Ascending aorta (tissue), 2 donors: ENCODE measurements at regions not wholly inside any gene's neighbourhood (a gene's known extent, or its start where the extent isn't known, plus 50 kb on each side); places are given as distances from the start of the nearest gene placed in this dataset.

Experiments
- DNase-seq, 2 donors: peaks; one replicate each; pipeline ENCODE4 v3.0.0-alpha.2; 2019; ENCODE audit warnings: low spot score in 2 of 2
- H3K27ac ChIP-seq, 2 donors: fragments of 200-600 bp; sonication (generic); one replicate each; pipeline ENCODE4 v1.5.1; 2016 to 2017; ENCODE audit warnings: mild to moderate bottlenecking in 1 of 2
- H3K27me3 ChIP-seq: fragments of 200-600 bp; sonication (generic); one replicate; pipeline ENCODE4 v1.5.1; 2017
- H3K36me3 ChIP-seq, 2 donors: fragments of 200-600 bp; sonication (generic); one replicate each; pipeline ENCODE4 v1.5.1; 2016
- H3K4me1 ChIP-seq, 2 donors: fragments of 200-600 bp; sonication (generic); one replicate each; pipeline ENCODE4 v1.5.1; 2016 to 2017; ENCODE audit warnings: mild to moderate bottlenecking in 1 of 2
- H3K4me3 ChIP-seq, 2 donors: fragments of 200-600 bp; sonication (generic); one replicate each; pipeline ENCODE4 v1.5.1; 2016 to 2017; ENCODE audit warnings: mild to moderate bottlenecking in 1 of 2
- H3K9me3 ChIP-seq, 2 donors: fragments of 200-600 bp; sonication (generic); one replicate each; pipeline ENCODE4 v1.5.1; 2016
- intact Hi-C: fragments of 100-400 bp; cut with DNase I; formaldehyde crosslinking; loops from one replicate; pipeline ENCODE4 v1.15.1; 2023
- TF ChIP-seq, protein P1 (sequence below), 3 experiments: fragments of 200-600 bp in 2 of 3; fragments of 450-650 bp in 1 of 3; sonication (generic) in 2 of 3; IDR thresholded peaks; one replicate each; pipeline ENCODE4 v1.5.1; 2016 to 2019; ENCODE audit warnings: antibody characterized with exemption in 3 of 3, mild to moderate bottlenecking in 1 of 3, moderate library complexity in 1 of 3

GRCh38 chr7:155225516-155225915 lies 72.2 kb upstream of the INSIG1 start:
- no peak overlapping the region for H3K4me3 ChIP-seq
- H3K36me3 ChIP-seq = no peaks in the 10 kb centered on the region
- no peak overlapping the region for H3K27ac ChIP-seq
- intact Hi-C loops = no loop called here
- no peaks in the 10 kb centered on the region for H3K9me3 ChIP-seq
- H3K27me3 ChIP-seq = no peaks in the 10 kb centered on the region
- no peaks in the 10 kb centered on the region for H3K4me1 ChIP-seq
- DNase-seq = no peak
- TF ChIP-seq, protein P1, sequence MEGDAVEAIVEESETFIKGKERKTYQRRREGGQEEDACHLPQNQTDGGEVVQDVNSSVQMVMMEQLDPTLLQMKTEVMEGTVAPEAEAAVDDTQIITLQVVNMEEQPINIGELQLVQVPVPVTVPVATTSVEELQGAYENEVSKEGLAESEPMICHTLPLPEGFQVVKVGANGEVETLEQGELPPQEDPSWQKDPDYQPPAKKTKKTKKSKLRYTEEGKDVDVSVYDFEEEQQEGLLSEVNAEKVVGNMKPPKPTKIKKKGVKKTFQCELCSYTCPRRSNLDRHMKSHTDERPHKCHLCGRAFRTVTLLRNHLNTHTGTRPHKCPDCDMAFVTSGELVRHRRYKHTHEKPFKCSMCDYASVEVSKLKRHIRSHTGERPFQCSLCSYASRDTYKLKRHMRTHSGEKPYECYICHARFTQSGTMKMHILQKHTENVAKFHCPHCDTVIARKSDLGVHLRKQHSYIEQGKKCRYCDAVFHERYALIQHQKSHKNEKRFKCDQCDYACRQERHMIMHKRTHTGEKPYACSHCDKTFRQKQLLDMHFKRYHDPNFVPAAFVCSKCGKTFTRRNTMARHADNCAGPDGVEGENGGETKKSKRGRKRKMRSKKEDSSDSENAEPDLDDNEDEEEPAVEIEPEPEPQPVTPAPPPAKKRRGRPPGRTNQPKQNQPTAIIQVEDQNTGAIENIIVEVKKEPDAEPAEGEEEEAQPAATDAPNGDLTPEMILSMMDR (IDR thresholded peaks at IDR 0.05) = no peak

GRCh38 chr7:155226261-155227003 lies 71.2 kb upstream of the INSIG1 start:
- H3K4me3 ChIP-seq = no peak overlapping the region
- no peaks in the 10 kb centered on the region for H3K9me3 ChIP-seq
- no peak for DNase-seq
- H3K4me1 ChIP-seq = no peaks in the 10 kb centered on the region
- no peaks in the 10 kb centered on the region for H3K36me3 ChIP-seq
- no peak overlapping the region for H3K27ac ChIP-seq
- intact Hi-C loops = no loop called here
- no peaks in the 10 kb centered on the region for H3K27me3 ChIP-seq
- TF ChIP-seq, protein P1 (IDR thresholded peaks at IDR 0.05) = no peak

DNA sequence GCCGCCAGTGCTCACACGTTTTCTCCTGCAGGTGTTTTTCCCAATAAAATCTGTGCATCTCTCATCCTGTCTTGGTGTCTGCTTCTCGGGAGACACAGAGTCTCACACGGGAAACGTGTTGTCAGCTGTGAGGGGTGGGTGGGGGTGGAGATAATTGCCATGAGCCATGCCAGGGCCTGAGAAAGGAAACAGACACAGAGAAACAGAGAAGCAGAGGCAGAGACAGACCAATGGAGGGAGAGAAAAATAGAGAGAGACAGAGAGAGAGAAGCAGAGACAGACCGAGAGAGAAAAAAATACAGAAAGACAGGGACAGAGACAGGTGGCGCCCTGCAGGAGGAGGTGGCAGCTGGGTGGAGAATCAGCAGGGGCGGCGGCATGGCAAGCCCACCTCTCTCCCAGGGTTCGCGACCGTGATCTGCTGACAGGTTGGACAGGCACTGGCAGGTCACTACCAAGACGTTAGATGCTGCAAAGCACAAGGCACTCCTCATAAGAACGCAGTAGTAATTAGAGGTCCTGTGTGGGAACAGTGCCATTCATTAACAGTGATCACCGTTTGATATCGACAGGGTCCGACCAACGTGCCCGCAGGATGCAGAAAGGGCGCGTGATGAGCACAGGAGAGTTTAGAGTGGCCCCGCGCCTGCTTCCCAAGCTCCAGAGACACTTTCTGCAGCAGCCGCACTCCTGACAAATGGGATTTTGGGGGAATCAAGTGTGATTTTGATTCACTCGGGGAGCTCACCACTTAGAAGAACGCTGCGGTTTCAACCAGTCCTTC lies 70.5 kb upstream of the INSIG1 start:
- intact Hi-C loops = no loop called here
- DNase-seq = no peak

GRCh38 chr7:155227788-155228458 lies 69.8 kb upstream of the INSIG1 start:
- Histone ChIP-seq H3K27me3 (no peaks in the 10 kb centered on the region), H3K9me3 (no peaks in the 10 kb centered on the region), H3K4me3 (no peak overlapping the region), H3K27ac (no peak overlapping the region), H3K36me3 (no peaks in the 10 kb centered on the region), H3K4me1 (no peaks in the 10 kb centered on the region)
- intact Hi-C loops = no loop called here
- DNase-seq = no peak
- TF ChIP-seq, protein P1 (IDR thresholded peaks at IDR 0.05) = no peak

More for the DNA sequence above, 70.5 kb upstream of the INSIG1 start:
- no peak overlapping the region for H3K4me3 ChIP-seq
- H3K36me3 ChIP-seq = no peaks in the 10 kb centered on the region
- H3K27ac ChIP-seq = no peak overlapping the region
- no peaks in the 10 kb centered on the region for H3K4me1 ChIP-seq
- no peaks in the 10 kb centered on the region for H3K27me3 ChIP-seq
- TF ChIP-seq, protein P1 (IDR thresholded peaks at IDR 0.05) = no peak
- H3K9me3 ChIP-seq = no peaks in the 10 kb centered on the region

- TF ChIP-seq, protein P1 (IDR thresholded peaks at IDR 0.05) = no peak
- no peak for DNase-seq
- no peaks in the 10 kb centered on the region for H3K9me3 ChIP-seq
- no peaks in the 10 kb centered on the region for H3K27me3 ChIP-seq
- H3K36me3 ChIP-seq = no peaks in the 10 kb centered on the region
- intact Hi-C loops = no loop called here
- no peak overlapping the region for H3K27ac ChIP-seq
- no peak overlapping the region for H3K4me3 ChIP-seq
- H3K4me1 ChIP-seq = no peaks in the 10 kb centered on the region
Measured at GRCh38 chr7:155228459-155228845, 69.2 kb upstream of the INSIG1 start.
